Fibroblast of lung (primary cell): ENCODE measurements at regions not wholly inside any gene's neighbourhood (a gene's known extent, or its start where the extent isn't known, plus 50 kb on each side); places are given as distances from the start of the nearest gene placed in this dataset.

ENCODE experiments used
- CTCF ChIP-seq, 2 donors: IDR thresholded peaks in 1 of 2; conservative IDR thresholded peaks in 1 of 2; 1 replicate in 1 of 2; 2 replicates in 1 of 2; pipeline ENCODE4 v1.5.1; 2011 to 2012; ENCODE audit warnings: low read length in 2 of 2, control low read depth in 1 of 2, inconsistent platforms in 1 of 2, low read depth in 1 of 2, mild to moderate bottlenecking in 1 of 2
- EZH2 ChIP-seq: IDR thresholded peaks from 2 replicates; pipeline ENCODE4 v1.5.1; 2012; ENCODE audit warnings: low read length, control low read depth, mild to moderate bottlenecking; ENCODE audit errors: missing control alignments

GRCh38 chr17:21538615-21539014 is 153.7 kb upstream of the KCNJ18 start:
- TF ChIP-seq CTCF (conservative IDR thresholded peaks at IDR 0.05 in 1 of 2, IDR thresholded peaks at IDR 0.05 in 1 of 2; ENCODE audit: low read depth in 1 of 2, low read length in 2 of 2) (no peak), EZH2 (no peak)
